GM19438 (cell line): ENCODE measurements at regions not wholly inside any gene's neighbourhood (a gene's known extent, or its start where the extent isn't known, plus 50 kb on each side); places are given as distances from the start of the nearest gene placed in this dataset.
A peak's percentile ranks its signal among the peaks of the same experiment; 100 is the strongest.
"Not testable (repeated sequence)": the region's sequence is repeated elsewhere in the genome, so short reads cannot be mapped to it uniquely, and the experiment has no call there.

Experiments used
- ATAC-seq: cut with Tn5 transposase; IDR thresholded peaks from one replicate; pipeline ENCODE4 v1.9.1; 2021; ENCODE audit warnings: low read depth; ENCODE audit not compliant: unreplicated experiment

GRCh38 chr3:104396974-104397669, 969.6 kb upstream of the ALCAM start:
- no peak for ATAC-seq

- no peak for ATAC-seq
Measured at GRCh38 chr3:104397713-104398112, 969.0 kb upstream of the ALCAM start.

- no peak for ATAC-seq
Measured at GRCh38 chr3:104402902-104403301, 963.8 kb upstream of the ALCAM start.

- ATAC-seq: no peak
Measured at GRCh38 chr3:104411757-104412156, 955.0 kb upstream of the ALCAM start.

GRCh38 chr3:104412608-104413580, 953.8 kb upstream of the ALCAM start:
- ATAC-seq: no peak

GRCh38 chr3:104428337-104428925, 938.3 kb upstream of the ALCAM start:
- ATAC-seq: no peak

- no peak for ATAC-seq
Measured at GRCh38 chr3:104429727-104430126, 937.0 kb upstream of the ALCAM start.

GRCh38 chr3:104436506-104436905, 930.2 kb upstream of the ALCAM start:
- no peak for ATAC-seq

GRCh38 chr3:104437131-104437750, 929.5 kb upstream of the ALCAM start:
- no peak for ATAC-seq

GRCh38 chr3:104437891-104438290, 928.8 kb upstream of the ALCAM start:
- no peak for ATAC-seq

GRCh38 chr3:104438706-104439105, 928.0 kb upstream of the ALCAM start:
- ATAC-seq: no peak

- ATAC-seq: not testable (repeated sequence)
Measured at GRCh38 chr3:104445252-104445919, 921.3 kb upstream of the ALCAM start.

- no peak for ATAC-seq
Measured at GRCh38 chr3:104447681-104448080, 919.0 kb upstream of the ALCAM start.

- ATAC-seq: no peak
Measured at GRCh38 chr3:104452697-104453096, 914.0 kb upstream of the ALCAM start.

GRCh38 chr3:104458657-104459056, 908.1 kb upstream of the ALCAM start:
- no peak for ATAC-seq

- ATAC-seq: peak; percentile 72
Measured at GRCh38 chr3:104460477-104461406, 906.0 kb upstream of the ALCAM start.

GRCh38 chr3:104461431-104461830, 905.3 kb upstream of the ALCAM start:
- ATAC-seq: no peak

GRCh38 chr3:104472221-104472620, 894.5 kb upstream of the ALCAM start:
- ATAC-seq: no peak

- ATAC-seq: no peak
Measured at GRCh38 chr3:104474011-104474410, 892.7 kb upstream of the ALCAM start.
